ENCODE measurements at regions not wholly inside any gene's neighbourhood (a gene's known extent, or its start where the extent isn't known, plus 50 kb on each side); places are given as distances from the start of the nearest gene placed in this dataset.

DNA sequence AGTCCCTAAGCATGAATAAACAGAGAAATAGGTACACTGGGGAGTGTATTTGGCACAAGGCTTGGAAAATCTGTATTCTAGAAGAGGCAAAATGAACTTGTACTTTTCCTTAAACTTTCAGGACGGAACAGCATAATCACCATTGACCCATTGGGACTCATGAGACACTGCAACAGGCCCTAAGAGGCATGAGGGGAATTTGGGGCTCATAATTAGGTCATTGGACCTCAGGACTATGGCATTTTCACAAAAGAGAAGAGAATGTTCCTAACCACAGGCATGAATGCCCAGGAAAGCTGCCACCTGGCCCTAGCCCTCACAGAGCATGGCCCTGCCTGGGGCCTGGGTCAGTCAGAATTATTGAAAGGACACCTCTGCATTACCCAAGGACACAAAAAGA lies 67.9 kb upstream of the PIK3C3 start (continued):
- no peak for TF ChIP-seq REST (IDR thresholded peaks at IDR 0.05; ENCODE audit: unreplicated experiment)
- TF ChIP-seq EZH2phosphoT487 (IDR thresholded peaks at IDR 0.05; ENCODE audit: unreplicated experiment) = no peak
- TF ChIP-seq ZNF114 (CRISPR knock-in tag; IDR thresholded peaks at IDR 0.05) = no peak

- Mint-ChIP-seq H3K9me3 (no peaks in the 10 kb centered on the region), H3K36me3 (ENCODE audit: low read depth) (no peaks in the 10 kb centered on the region), H3K27ac (no peak overlapping the region), H3K4me1 (no peaks in the 10 kb centered on the region), H3K27me3 (ENCODE audit: insufficient read depth, low read depth, poor library complexity) (no peaks in the 10 kb centered on the region), H3K4me3 (no peak overlapping the region)
- no peaks in the 10 kb centered on the region for H4K20me1 ChIP-seq (replicated peaks; ENCODE audit: insufficient read depth)
- H3K4me2 ChIP-seq = no peak overlapping the region
- ATAC-seq (no peak), DNase-seq (ENCODE audit: low spot score) (no peak)
- H2AFZ ChIP-seq = 0 out of 2 replicates have a peak overlapping the region, but pooled peaks have one; percentile 24
- no peak overlapping the region for H3K27ac ChIP-seq (ENCODE audit: low read depth)
- no peaks in the 10 kb centered on the region for H3K36me3 ChIP-seq (ENCODE audit: insufficient read depth)
- H3K79me2 ChIP-seq (replicated peaks; ENCODE audit: insufficient read depth) = no peaks in the 10 kb centered on the region
- H3K9me2 ChIP-seq (ENCODE audit: insufficient read depth) = no peaks in the 10 kb centered on the region; the same call in 1 of the 2 replicates
- no peaks in the 10 kb centered on the region for H3F3A ChIP-seq (replicated peaks; ENCODE audit: low read depth)
- no peaks in the 10 kb centered on the region for H3K4me1 ChIP-seq (ENCODE audit: insufficient read depth)
- H3K4me3 ChIP-seq = no peak overlapping the region
- no peaks in the 10 kb centered on the region for H3K27me3 ChIP-seq (ENCODE audit: insufficient read depth)
- TF ChIP-seq EZH2phosphoT487 (IDR thresholded peaks at IDR 0.05; ENCODE audit: unreplicated experiment) (no peak), ZNF114 (CRISPR knock-in tag; IDR thresholded peaks at IDR 0.05) (no peak), ETS1 (IDR thresholded peaks at IDR 0.05) (no peak), REST (IDR thresholded peaks at IDR 0.05; ENCODE audit: unreplicated experiment) (no peak), POLR2AphosphoS5 (IDR thresholded peaks at IDR 0.05; ENCODE audit: low read depth) (no peak), JUNB (IDR thresholded peaks at IDR 0.05; ENCODE audit: unreplicated experiment) (no peak), EZH2 (IDR thresholded peaks at IDR 0.05; ENCODE audit: low read depth, unreplicated experiment) (no peak)
- TF ChIP-seq, protein P1, sequence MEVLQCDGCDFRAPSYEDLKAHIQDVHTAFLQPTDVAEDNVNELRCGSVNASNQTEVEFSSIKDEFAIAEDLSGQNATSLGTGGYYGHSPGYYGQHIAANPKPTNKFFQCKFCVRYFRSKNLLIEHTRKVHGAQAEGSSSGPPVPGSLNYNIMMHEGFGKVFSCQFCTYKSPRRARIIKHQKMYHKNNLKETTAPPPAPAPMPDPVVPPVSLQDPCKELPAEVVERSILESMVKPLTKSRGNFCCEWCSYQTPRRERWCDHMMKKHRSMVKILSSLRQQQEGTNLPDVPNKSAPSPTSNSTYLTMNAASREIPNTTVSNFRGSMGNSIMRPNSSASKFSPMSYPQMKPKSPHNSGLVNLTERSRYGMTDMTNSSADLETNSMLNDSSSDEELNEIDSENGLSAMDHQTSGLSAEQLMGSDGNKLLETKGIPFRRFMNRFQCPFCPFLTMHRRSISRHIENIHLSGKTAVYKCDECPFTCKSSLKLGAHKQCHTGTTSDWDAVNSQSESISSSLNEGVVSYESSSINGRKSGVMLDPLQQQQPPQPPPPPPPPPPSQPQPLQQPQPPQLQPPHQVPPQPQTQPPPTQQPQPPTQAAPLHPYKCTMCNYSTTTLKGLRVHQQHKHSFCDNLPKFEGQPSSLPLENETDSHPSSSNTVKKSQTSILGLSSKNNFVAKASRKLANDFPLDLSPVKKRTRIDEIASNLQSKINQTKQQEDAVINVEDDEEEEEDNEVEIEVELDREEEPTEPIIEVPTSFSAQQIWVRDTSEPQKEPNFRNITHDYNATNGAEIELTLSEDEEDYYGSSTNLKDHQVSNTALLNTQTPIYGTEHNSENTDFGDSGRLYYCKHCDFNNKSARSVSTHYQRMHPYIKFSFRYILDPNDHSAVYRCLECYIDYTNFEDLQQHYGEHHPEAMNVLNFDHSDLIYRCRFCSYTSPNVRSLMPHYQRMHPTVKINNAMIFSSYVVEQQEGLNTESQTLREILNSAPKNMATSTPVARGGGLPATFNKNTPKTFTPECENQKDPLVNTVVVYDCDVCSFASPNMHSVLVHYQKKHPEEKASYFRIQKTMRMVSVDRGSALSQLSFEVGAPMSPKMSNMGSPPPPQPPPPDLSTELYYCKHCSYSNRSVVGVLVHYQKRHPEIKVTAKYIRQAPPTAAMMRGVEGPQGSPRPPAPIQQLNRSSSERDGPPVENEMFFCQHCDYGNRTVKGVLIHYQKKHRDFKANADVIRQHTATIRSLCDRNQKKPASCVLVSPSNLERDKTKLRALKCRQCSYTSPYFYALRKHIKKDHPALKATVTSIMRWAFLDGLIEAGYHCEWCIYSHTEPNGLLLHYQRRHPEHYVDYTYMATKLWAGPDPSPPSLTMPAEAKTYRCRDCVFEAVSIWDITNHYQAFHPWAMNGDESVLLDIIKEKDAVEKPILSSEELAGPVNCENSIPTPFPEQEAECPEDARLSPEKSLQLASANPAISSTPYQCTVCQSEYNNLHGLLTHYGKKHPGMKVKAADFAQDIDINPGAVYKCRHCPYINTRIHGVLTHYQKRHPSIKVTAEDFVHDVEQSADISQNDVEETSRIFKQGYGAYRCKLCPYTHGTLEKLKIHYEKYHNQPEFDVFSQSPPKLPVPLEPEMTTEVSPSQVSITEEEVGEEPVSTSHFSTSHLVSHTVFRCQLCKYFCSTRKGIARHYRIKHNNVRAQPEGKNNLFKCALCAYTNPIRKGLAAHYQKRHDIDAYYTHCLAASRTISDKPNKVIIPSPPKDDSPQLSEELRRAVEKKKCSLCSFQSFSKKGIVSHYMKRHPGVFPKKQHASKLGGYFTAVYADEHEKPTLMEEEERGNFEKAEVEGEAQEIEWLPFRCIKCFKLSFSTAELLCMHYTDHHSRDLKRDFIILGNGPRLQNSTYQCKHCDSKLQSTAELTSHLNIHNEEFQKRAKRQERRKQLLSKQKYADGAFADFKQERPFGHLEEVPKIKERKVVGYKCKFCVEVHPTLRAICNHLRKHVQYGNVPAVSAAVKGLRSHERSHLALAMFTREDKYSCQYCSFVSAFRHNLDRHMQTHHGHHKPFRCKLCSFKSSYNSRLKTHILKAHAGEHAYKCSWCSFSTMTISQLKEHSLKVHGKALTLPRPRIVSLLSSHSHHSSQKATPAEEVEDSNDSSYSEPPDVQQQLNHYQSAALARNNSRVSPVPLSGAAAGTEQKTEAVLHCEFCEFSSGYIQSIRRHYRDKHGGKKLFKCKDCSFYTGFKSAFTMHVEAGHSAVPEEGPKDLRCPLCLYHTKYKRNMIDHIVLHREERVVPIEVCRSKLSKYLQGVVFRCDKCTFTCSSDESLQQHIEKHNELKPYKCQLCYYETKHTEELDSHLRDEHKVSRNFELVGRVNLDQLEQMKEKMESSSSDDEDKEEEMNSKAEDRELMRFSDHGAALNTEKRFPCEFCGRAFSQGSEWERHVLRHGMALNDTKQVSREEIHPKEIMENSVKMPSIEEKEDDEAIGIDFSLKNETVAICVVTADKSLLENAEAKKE (CRISPR knock-in tag; IDR thresholded peaks at IDR 0.05) = no peak
Observed at GRCh38 chr18:41886126-41886807, 68.8 kb upstream of the PIK3C3 start.

Data from GM23338 (cell line).